Right lobe of liver (tissue), 4 donors: ENCODE measurements at regions not wholly inside any gene's neighbourhood (a gene's known extent, or its start where the extent isn't known, plus 50 kb on each side); places are given as distances from the start of the nearest gene placed in this dataset.

Source experiments
- CTCF ChIP-seq, 4 donors: fragments of 200-600 bp in 3 of 4; fragments of 450-650 bp in 1 of 4; IDR thresholded peaks; one replicate each; pipeline versions ENCODE4 v1.5.1 to v1.8.0; 2016 to 2022; ENCODE audit warnings: antibody characterized with exemption in 4 of 4, mild to moderate bottlenecking in 2 of 4
- POLR2A ChIP-seq: fragments of 450-650 bp; IDR thresholded peaks from one replicate; pipeline ENCODE4 v1.6.1; 2017; ENCODE audit warnings: antibody characterized with exemption, mild to moderate bottlenecking
- donor health status: DM: no; HTN: no; CAD: no.
- donor health status: DM: no; HTN: no; CAD: no.
- donor health status: DM: no; HTN: yes; CAD: no.

- no peak for TF ChIP-seq CTCF (IDR thresholded peaks at IDR 0.05)
- TF ChIP-seq POLR2A: no peak
These were observed 174.6 kb upstream of the C14orf180 start for GRCh38 chr14:104404922-104405321.
